HEK293 (cell line): ENCODE measurements at regions not wholly inside any gene's neighbourhood (a gene's known extent, or its start where the extent isn't known, plus 50 kb on each side); places are given as distances from the start of the nearest gene placed in this dataset.

Experiments used
- CTCF ChIA-PET: fragments of 350-600 bp; formaldehyde crosslinking; extraction: SDS; loops from one replicate; lab custom pipeline; 2021; ENCODE audit warnings: antibody characterized with exemption; lab: Yijun Ruan, JAX
- POLR2A ChIA-PET: fragments of 300-600 bp; formaldehyde crosslinking; extraction: SDS; loops from one replicate; lab custom pipeline; 2020; ENCODE audit warnings: antibody characterized with exemption, inconsistent platforms; lab: Yijun Ruan, JAX
- H3K27ac ChIP-seq: fragments of 200-500 bp; sonication (Bioruptor generic); 2 replicates; pipeline ENCODE4 v1.5.1; 2014; ENCODE audit warnings: low read depth, low read length, control low read depth, inconsistent platforms; ENCODE audit errors: extremely low read depth
- H3K36me3 ChIP-seq, 2 experiments: fragments of 200-500 bp in 1 of 2; sonication (Bioruptor generic) in 1 of 2; 1 replicate in 1 of 2; 2 replicates in 1 of 2; pipeline ENCODE4 v1.5.1; 2014 to 2017; ENCODE audit warnings: inconsistent platforms in 2 of 2, low read length in 2 of 2; ENCODE audit not compliant: control insufficient read depth in 2 of 2, insufficient read depth in 1 of 2
- H3K4me1 ChIP-seq: fragments of 200-500 bp; sonication (Bioruptor generic); 2 replicates; pipeline ENCODE4 v1.5.1; 2014; ENCODE audit warnings: mild to moderate bottlenecking, low read length, inconsistent platforms; ENCODE audit not compliant: control insufficient read depth, insufficient read depth
- H3K4me3 ChIP-seq: 2 replicates; pipeline ENCODE4 v1.5.1; 2011; ENCODE audit warnings: low read depth, mild to moderate bottlenecking, control low read depth, low read length, moderate library complexity
- H3K9me3 ChIP-seq: fragments of 200-500 bp; sonication (Bioruptor generic); 2 replicates; pipeline ENCODE4 v1.5.1; 2014; ENCODE audit warnings: low read depth, low read length, inconsistent platforms; ENCODE audit not compliant: control insufficient read depth, insufficient read depth
- HIC1 ChIP-seq: fragments of 450-650 bp; formaldehyde crosslinking; IDR thresholded peaks from 2 replicates; pipeline ENCODE4 v1.5.1; 2016; ENCODE audit warnings: missing biosample characterization, missing genetic modification characterization
- PRDM1 ChIP-seq: fragments of 450-650 bp; formaldehyde crosslinking; IDR thresholded peaks from 2 replicates; pipeline ENCODE4; 2016; ENCODE audit warnings: missing biosample characterization, missing genetic modification characterization
- SCRT2 ChIP-seq: fragments of 450-650 bp; formaldehyde crosslinking; IDR thresholded peaks from 2 replicates; pipeline ENCODE4 v1.5.1; 2016; ENCODE audit warnings: missing biosample characterization, missing genetic modification characterization
- TRIM28 ChIP-seq: IDR thresholded peaks from 2 replicates; pipeline ENCODE4 v1.6.1; 2011; ENCODE audit warnings: low read length, control low read depth, borderline replicate concordance
- TSHZ1 ChIP-seq: fragments of 450-650 bp; formaldehyde crosslinking; IDR thresholded peaks from 2 replicates; pipeline ENCODE4 v1.5.1; 2016; ENCODE audit warnings: missing biosample characterization, missing genetic modification characterization, borderline replicate concordance
- ZNF26 ChIP-seq: fragments of 450-650 bp; formaldehyde crosslinking; IDR thresholded peaks from 2 replicates; pipeline ENCODE4 v1.5.1; 2016; ENCODE audit warnings: missing biosample characterization, missing genetic modification characterization
- ZNF311 ChIP-seq: fragments of 450-650 bp; formaldehyde crosslinking; IDR thresholded peaks from 2 replicates; pipeline ENCODE4 v1.5.1; 2017; ENCODE audit warnings: missing biosample characterization, missing genetic modification characterization, borderline replicate concordance
- ZNF354C ChIP-seq: fragments of 450-650 bp; formaldehyde crosslinking; IDR thresholded peaks from 2 replicates; pipeline ENCODE4 v1.5.1; 2016; ENCODE audit warnings: missing biosample characterization, missing genetic modification characterization, low read depth, borderline replicate concordance
- ZNF623 ChIP-seq: fragments of 450-650 bp; formaldehyde crosslinking; IDR thresholded peaks from 2 replicates; pipeline ENCODE4 v1.5.1; 2016; ENCODE audit warnings: missing biosample characterization, missing genetic modification characterization
- ZNF692 ChIP-seq: fragments of 450-650 bp; formaldehyde crosslinking; IDR thresholded peaks from 2 replicates; pipeline ENCODE4 v1.5.1; 2016; ENCODE audit warnings: missing biosample characterization, missing genetic modification characterization
- ZNF791 ChIP-seq: fragments of 450-650 bp; formaldehyde crosslinking; IDR thresholded peaks from 2 replicates; pipeline ENCODE4 v1.5.1; 2016; ENCODE audit warnings: missing biosample characterization, missing genetic modification characterization

GRCh38 chr6:145076115-145076841 is 659.0 kb downstream of the EPM2A start (continued):
- TF ChIP-seq TSHZ1 (tag by site-specific recombination) (no peak), TRIM28 (no peak), ZNF311 (tag by site-specific recombination) (no peak), ZNF692 (tag by site-specific recombination) (no peak), ZNF354C (tag by site-specific recombination) (no peak)

- no peaks in the 10 kb centered on the region for H3K36me3 ChIP-seq
- ChIA-PET POLR2A (no interaction called here), CTCF (no interaction called here)
- no peaks in the 10 kb centered on the region for H3K4me1 ChIP-seq
- H3K27ac ChIP-seq = no peak overlapping the region
- H3K4me3 ChIP-seq = no peak overlapping the region
- TF ChIP-seq HIC1 (tag by site-specific recombination) = no peak
- no peak for TF ChIP-seq ZNF623 (tag by site-specific recombination)
- no peak for TF ChIP-seq ZNF26 (tag by site-specific recombination)
- TF ChIP-seq, all 188 proteins: peak for 0
- H3K9me3 ChIP-seq = no peaks in the 10 kb centered on the region
Measured at GRCh38 chr6:145077382-145077781, 657.9 kb downstream of the EPM2A start.

GRCh38 chr6:145080651-145081050 is 654.7 kb downstream of the EPM2A start:
- ChIA-PET CTCF (no interaction called here), POLR2A (no interaction called here)
- no peak for TF ChIP-seq ZNF791 (tag by site-specific recombination)
- no peak for TF ChIP-seq SCRT2
- TF ChIP-seq PRDM1 = peak; percentile 32; the same call in 1 of the 2 replicates
- Histone ChIP-seq H3K4me3 (no peak overlapping the region), H3K9me3 (no peaks in the 10 kb centered on the region), H3K4me1 (no peaks in the 10 kb centered on the region), H3K36me3 (no peaks in the 10 kb centered on the region), H3K27ac (no peak overlapping the region)
